A673 (cell line): ENCODE measurements at regions not wholly inside any gene's neighbourhood (a gene's known extent, or its start where the extent isn't known, plus 50 kb on each side); places are given as distances from the start of the nearest gene placed in this dataset.

ENCODE experiments used
- BruUV-seq: library from RNA; stranded (reverse); fragments of 400-500 nt; replicated peaks from 2 replicates; lab custom pipeline; 2021; lab: Mats Ljungman, UMichigan
- CTCF ChIA-PET: fragments of 300-600 bp; sonication (Branson Sonifier 250); formaldehyde crosslinking; loops from one replicate; lab custom pipeline; 2022; ENCODE audit warnings: antibody characterized with exemption; lab: Charles Lee
- POLR2A ChIA-PET: fragments of 300-600 bp; sonication (Branson Sonifier 250); formaldehyde crosslinking; loops from one replicate; lab custom pipeline; 2022; ENCODE audit warnings: antibody characterized with exemption; ENCODE audit not compliant: low non-redundant PET; lab: Charles Lee
- DNase-seq: peaks from one replicate; pipeline ENCODE4 v3.0.0-alpha.2; 2015; ENCODE audit warnings: low spot score
- H3K27ac ChIP-seq: fragments of 200-600 bp; sonication (generic); 2 replicates; pipeline ENCODE4 v1.5.1; 2016; ENCODE audit warnings: mixed run types, low read depth, mild to moderate bottlenecking, mixed read lengths, antibody characterized with exemption, low read length; ENCODE audit not compliant: poor library complexity, severe bottlenecking
- H3K27me3 ChIP-seq: fragments of 200-600 bp; sonication (generic); replicated peaks from 2 replicates; pipeline ENCODE4 v1.6.1; 2017; ENCODE audit warnings: mixed run types, low read depth, mild to moderate bottlenecking, mixed read lengths, antibody characterized with exemption, low read length; ENCODE audit not compliant: insufficient read depth, poor library complexity
- H3K36me3 ChIP-seq: fragments of 200-600 bp; sonication (generic); 2 replicates; pipeline ENCODE4 v1.6.1; 2016; ENCODE audit warnings: mixed run types, mild to moderate bottlenecking, mixed read lengths, antibody characterized with exemption, low read length; ENCODE audit not compliant: insufficient read depth, poor library complexity, severe bottlenecking
- H3K4me1 ChIP-seq: fragments of 200-600 bp; sonication (generic); 2 replicates; pipeline ENCODE4 v1.6.1; 2017; ENCODE audit warnings: mixed run types, mild to moderate bottlenecking, mixed read lengths, antibody characterized with exemption, low read length; ENCODE audit not compliant: insufficient read depth, poor library complexity, severe bottlenecking
- H3K4me3 ChIP-seq: fragments of 200-600 bp; sonication (generic); 2 replicates; pipeline ENCODE4 v1.5.1; 2016; ENCODE audit warnings: low read depth, mixed run types, mild to moderate bottlenecking, mixed read lengths, low read length; ENCODE audit not compliant: poor library complexity, severe bottlenecking
- H3K9me3 ChIP-seq: fragments of 200-600 bp; sonication (generic); 2 replicates; pipeline ENCODE4 v1.6.1; 2016; ENCODE audit warnings: mixed run types, low read depth, mild to moderate bottlenecking, mixed read lengths, antibody characterized with exemption, low read length; ENCODE audit not compliant: poor library complexity, severe bottlenecking
- EZH2 ChIP-seq: fragments of 200-600 bp; sonication (generic); IDR thresholded peaks from 2 replicates; pipeline ENCODE4 v1.6.1; 2017; ENCODE audit warnings: borderline replicate concordance, low read depth, mild to moderate bottlenecking, mixed read lengths, antibody characterized with exemption, low read length; ENCODE audit not compliant: poor library complexity, severe bottlenecking
- intact Hi-C: fragments of 100-400 bp; cut with micrococcal nuclease; formaldehyde crosslinking; loops from one replicate; pipeline ENCODE4 v1.10.0; 2022; ENCODE audit not compliant: unreplicated experiment
- TF ChIP-seq, protein P1 (sequence below): fragments of 300-800, 200-600 bp; sonication (generic); conservative IDR thresholded peaks from 2 replicates; pipeline ENCODE4 v1.5.1; 2017; ENCODE audit warnings: low read depth, mild to moderate bottlenecking, antibody characterized with exemption, low read length, moderate library complexity, mixed read lengths

DNA sequence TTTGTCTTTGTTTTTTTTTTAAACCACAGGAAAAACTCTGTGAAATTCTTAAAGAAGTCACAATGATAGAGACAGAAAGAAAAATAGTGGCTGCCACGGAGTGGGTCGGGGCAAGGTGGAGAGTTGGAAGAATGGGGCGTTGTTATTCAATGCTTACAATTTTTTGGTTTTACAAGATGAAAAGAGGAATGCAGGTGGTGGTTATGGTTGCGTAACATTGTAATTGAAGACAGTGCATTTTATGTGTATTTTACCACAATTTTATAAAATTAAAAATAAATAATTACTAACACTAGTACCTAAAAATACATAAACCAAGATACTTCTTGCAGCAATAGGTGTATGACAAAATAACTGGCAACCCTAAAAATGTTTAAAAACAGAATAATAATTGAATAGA is 76.9 kb upstream of the VOPP1 start:
- ChIA-PET POLR2A (no interaction called here), CTCF (no interaction called here)
- intact Hi-C loops, result loop anchor here (10.0 kb wide), 1 partner anchor 56 kb away; no protein-coding TSS in a partner anchor

DNA sequence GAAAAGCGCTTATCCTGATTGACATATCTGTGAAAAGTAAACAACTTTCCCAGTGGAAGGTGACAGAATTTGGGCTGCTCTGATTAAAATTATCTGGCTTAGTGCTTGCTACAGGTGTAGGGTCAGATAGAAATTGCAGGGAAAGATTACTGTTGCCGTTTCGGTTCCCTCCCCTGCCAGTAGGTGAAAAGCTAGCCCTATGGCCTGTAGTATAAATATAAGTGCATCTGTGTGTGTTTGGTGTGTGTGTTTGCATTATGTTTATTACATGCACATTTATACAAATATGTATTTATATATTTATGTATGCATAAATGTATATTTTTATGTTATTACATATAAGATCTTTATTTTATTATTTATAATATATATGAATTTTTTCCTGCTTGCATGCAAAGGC is 72.3 kb upstream of the VOPP1 start:
- Histone ChIP-seq H3K27me3 (no peaks in the 10 kb centered on the region), H3K4me1 (peaks cover 10% of the 10 kb centered on the region), H3K36me3 (no peaks in the 10 kb centered on the region), H3K4me3 (no peak overlapping the region), H3K9me3 (peaks cover 7% of the 10 kb centered on the region), H3K27ac (no peak overlapping the region)
- ChIA-PET POLR2A (no interaction called here), CTCF (no interaction called here)
- DNase-seq, result no peak
- no TSS peak for BruUV-seq
- no peak for TF ChIP-seq EZH2
- TF ChIP-seq, protein P1, sequence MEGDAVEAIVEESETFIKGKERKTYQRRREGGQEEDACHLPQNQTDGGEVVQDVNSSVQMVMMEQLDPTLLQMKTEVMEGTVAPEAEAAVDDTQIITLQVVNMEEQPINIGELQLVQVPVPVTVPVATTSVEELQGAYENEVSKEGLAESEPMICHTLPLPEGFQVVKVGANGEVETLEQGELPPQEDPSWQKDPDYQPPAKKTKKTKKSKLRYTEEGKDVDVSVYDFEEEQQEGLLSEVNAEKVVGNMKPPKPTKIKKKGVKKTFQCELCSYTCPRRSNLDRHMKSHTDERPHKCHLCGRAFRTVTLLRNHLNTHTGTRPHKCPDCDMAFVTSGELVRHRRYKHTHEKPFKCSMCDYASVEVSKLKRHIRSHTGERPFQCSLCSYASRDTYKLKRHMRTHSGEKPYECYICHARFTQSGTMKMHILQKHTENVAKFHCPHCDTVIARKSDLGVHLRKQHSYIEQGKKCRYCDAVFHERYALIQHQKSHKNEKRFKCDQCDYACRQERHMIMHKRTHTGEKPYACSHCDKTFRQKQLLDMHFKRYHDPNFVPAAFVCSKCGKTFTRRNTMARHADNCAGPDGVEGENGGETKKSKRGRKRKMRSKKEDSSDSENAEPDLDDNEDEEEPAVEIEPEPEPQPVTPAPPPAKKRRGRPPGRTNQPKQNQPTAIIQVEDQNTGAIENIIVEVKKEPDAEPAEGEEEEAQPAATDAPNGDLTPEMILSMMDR, result no peak
- intact Hi-C loops, result loop anchor here (10.0 kb wide), 1 partner anchor 60 kb away; no protein-coding TSS in a partner anchor

More for the DNA sequence above, 76.9 kb upstream of the VOPP1 start:
- H3K4me1 ChIP-seq, result no peaks in the 10 kb centered on the region
- H3K27ac ChIP-seq, result no peak overlapping the region
- no TSS peak for BruUV-seq
- H3K4me3 ChIP-seq, result no peak overlapping the region
- no peaks in the 10 kb centered on the region for H3K27me3 ChIP-seq
- H3K36me3 ChIP-seq, result no peaks in the 10 kb centered on the region
- no peak for DNase-seq
- H3K9me3 ChIP-seq, result no peaks in the 10 kb centered on the region
- no peak for TF ChIP-seq EZH2
- TF ChIP-seq, protein P1, result no peak

DNA sequence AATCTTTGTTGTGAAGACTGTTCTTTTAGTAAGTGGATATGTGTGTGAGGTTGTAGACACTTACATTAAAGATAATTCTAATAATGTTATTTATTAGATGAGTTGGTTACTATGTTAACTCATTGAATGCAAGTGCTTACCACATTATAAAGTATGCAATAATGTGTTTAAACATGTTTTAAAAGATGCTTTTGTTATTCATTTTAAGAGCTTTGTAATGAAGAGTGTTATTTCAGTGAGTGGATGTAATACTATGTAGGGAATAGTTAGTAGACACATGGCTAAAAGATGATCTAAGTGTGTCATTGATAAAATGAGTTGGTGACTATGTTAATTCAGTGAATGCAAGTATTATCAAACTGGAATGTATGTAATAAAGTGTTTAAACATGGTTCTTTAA is 70.0 kb upstream of the VOPP1 start:
- ChIA-PET POLR2A (interaction anchor here (0.8 kb wide), 1 partner anchor 166 kb away, joined by 17 read pairs; no protein-coding TSS in a partner anchor), CTCF (no interaction called here)
- no peaks in the 10 kb centered on the region for H3K27me3 ChIP-seq
- DNase-seq, result no peak
- intact Hi-C loops, result loop anchor here (10.0 kb wide), 1 partner anchor 63 kb away; no protein-coding TSS in a partner anchor
- no peak overlapping the region for H3K4me3 ChIP-seq
- no peaks in the 10 kb centered on the region for H3K36me3 ChIP-seq
- peaks cover 10% of the 10 kb centered on the region for H3K4me1 ChIP-seq
- TF ChIP-seq, protein P1, result no peak
- no peak for TF ChIP-seq EZH2
- peak overlapping the region; percentile 73 for H3K27ac ChIP-seq
- BruUV-seq, result no TSS peak
- H3K9me3 ChIP-seq, result peaks cover 13% of the 10 kb centered on the region
